DMS 273 (cell line): ENCODE measurements at regions not wholly inside any gene's neighbourhood (a gene's known extent, or its start where the extent isn't known, plus 50 kb on each side); places are given as distances from the start of the nearest gene placed in this dataset.
A peak's percentile ranks its signal among the peaks of the same experiment; 100 is the strongest.

Source experiments
- DNase-seq: peaks from one replicate; lab custom pipeline; 2025; ENCODE audit not compliant: unreplicated experiment; lab: John Stamatoyannopoulos, UW

DNA sequence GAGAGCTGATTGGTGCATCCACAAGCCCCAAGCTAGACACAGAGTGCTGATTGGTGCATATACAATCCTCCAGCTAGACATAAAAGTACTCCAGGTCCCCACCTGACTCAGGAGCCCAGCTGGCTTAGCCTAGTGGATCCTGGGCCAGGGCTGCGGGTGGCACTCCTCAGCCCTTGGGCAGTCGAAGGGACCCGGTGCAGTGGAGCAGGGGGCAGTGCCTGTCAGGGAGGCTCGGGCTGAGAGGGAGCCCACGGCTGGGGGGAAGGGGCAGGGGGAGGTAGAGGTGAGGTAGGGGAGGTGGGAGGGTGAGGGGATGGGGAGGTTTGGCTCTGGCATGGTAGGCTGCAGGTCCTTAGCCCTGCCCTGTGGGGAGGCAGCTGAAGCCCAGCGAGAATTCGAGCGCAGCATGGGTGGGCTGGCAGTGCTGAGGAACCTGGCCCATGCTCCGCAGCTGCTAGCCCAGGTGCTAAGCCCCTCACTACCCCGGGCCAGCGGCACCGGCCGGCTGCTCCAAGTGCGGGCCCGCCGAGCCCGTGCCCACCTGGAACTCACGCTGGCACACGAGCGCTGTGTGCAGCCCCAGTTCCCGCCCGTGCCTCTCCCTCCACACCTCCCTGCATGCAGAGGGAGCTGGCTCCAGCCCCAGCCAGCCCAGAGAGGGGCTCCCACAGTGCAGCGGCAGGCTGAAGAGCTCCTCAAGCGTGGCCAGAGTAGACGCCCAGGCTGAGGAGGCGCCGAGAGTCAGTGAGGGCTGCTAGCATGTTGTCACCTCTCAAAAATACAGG is 742.8 kb downstream of the FAM181B start:
- DNase-seq = no peak

DNA sequence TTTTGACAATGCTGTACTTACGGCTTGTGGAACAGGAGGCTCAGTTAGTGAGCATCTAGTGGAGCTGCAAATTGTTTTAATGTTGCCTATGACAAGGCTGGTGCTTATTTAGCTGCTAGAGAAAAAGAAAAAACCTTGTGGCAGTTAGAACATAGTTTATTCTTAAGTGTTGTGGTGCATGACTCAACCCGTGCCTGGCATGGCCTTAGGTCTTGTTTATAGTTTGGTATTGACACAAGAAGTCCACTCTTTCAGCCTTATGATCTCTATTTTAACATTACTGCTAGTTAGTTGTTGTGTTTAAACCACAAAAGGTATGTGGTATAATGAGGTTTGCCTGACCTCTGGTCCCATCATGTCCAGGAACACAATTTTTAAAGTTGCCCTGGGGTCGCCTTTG is 744.6 kb downstream of the FAM181B start:
- DNase-seq = no peak

DNA sequence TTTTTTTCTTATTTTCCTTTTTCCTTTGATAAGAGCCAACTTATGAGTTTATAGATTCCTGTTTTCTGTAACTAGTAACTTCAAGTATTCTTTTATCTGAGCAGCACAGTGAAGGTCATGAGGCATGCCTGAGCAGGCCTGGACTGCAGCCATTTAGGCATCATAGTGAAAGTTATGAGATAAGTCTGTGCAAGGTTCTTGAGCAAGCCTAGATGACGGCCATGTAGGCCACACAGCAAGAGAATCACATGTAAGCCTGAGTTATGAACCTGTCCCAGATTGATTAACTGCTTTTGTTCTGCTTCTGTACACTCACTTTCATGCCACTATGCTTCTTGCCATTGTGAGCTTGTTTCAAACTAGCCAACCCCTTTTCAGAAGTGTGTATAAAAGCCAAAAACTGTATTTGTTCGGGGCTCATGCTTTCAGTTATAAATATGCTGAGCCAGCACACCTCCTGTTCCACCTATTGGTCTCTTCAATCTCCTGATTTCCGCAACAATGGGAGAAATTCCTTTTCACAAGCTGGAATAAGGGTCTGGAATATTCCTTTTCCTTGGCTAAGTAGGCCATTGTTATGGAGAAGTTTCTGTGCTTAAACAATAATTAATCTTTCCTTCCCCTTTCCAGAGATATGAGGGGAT is 745.7 kb downstream of the FAM181B start:
- DNase-seq = no peak

DNA sequence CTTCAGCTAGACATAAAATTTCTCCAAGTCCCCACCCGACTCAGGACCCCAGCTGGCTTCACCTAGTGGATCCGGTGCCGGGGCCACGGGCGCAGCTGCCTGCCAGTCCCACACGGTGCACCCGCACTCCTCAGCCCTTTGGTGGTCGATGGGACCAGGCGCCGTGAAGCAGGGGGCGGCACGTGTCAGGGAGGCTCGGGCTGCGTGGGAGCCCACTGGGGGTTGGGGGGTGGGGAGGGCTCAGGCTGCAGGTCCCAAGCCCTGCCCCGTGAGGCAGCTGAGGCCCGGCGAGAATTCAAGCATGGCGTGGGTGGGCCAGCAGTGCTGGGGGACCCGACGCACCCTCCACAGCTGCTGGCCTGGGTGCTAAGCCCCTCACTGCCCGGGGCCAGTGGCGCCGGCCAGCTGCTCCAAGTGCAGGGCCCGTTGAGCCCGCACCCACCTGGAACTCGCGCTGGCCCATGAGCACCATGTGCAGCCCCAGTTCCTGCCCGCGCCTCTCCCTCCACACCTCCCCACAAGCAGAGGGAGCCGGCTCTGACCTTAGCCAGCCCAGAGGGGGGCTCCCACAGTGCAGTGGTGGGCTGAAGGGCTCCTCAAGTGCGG is 747.0 kb downstream of the FAM181B start:
- DNase-seq = no peak

DNA sequence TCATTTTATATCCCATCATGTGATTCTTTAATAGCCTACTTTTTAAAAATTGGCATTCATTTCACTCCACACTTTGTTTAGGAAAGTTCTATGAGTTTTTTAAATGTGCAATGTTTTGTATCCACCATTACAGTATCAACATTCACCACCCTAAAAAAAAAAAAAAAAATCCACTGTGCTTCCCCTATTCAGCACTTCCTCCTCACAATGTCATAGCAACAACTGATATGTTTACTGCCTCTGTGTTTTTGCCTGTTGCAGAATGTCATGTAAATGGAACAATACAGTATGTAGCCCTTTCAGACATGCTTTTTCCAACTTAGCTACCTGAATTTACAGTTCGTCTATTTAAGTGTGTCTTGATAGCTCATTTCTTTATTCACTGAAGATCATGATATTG is 754.2 kb downstream of the FAM181B start:
- DNase-seq = no peak

DNA sequence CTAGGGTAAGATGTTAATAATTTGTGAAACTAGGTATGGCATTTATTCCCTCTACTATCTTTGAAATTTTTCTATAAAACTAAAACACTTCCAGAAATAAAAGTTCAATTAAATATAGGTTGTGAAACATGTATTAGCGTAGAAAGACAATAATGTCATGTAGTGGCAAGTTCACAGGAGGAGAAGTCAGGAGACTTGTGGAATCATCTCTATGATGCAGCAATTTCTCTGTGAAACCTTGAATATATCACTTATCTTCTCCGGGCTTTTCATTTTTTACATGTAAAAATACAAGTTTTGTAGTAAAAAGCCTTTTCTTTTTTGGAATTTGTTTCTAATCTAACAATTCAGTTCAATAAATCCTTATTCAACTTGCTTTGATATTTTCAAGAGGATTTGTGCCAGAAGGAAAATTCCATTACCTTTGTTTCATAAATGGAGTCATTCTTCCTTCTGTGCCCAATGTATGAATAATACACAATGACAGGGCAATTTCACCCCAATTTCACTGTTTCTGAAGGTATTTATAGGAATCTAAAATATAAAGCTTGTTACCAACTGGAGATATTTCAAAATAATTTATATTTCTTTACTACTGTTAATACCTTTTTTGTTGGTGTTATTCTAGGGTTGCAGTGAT is 758.3 kb downstream of the FAM181B start:
- no peak for DNase-seq

DNA sequence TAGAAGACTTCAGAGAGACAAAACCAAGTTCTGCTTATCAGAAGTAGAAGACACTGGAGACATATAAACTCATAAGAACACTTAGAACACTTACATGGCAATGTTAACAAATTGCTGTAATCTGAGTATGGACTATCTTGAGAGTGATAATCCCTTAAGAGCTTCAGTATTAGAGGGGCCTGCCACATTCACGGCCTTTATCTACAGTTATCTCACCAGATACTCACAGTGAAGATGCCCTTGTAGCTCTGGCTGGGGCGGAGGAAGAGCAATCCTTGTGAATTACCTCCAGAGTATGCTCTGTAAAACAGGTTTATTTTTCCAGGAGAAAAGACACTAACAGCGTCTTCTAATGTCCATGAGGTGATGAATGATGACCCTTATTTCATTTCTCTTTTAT is 762.8 kb downstream of the FAM181B start:
- DNase-seq = no peak

DNA sequence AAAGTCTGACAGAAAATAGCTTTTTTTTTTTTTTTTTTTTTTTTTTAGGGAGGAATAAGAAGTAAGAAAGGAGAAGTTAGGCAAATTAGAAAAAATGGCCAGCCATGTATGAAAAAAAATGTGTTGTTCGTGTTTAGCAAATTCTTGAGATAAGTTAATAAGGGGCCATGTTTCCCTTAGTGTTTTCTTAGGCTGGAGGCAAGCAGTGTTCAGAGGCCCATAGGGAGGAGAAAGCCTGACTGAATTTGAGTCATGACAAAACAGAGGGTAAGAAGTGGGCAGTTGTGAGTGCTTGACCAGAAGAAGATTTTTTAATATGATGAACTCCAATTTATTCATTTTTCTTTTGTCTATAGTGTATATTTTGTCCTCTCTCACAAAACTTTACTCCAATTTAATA is 766.4 kb downstream of the FAM181B start:
- no peak for DNase-seq

DNA sequence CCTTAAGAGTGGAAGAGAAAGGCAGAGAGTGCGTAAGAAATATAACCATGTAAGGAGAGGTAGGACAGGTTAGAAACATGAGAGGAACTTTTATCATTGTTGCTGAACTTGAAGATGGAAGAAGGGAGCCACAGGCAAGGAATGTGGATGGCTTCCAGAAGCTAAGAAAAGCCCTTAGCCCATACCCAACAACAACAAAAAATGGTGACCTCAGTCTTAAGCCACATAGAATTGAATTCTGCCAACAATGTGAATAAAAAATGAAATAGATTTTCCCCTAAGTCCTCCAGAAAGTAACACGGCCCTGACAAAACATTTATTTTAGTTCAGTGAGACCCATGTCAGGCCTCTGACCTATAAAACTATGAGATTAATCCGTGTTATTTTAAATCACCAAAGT is 767.3 kb downstream of the FAM181B start:
- DNase-seq = no peak

DNA sequence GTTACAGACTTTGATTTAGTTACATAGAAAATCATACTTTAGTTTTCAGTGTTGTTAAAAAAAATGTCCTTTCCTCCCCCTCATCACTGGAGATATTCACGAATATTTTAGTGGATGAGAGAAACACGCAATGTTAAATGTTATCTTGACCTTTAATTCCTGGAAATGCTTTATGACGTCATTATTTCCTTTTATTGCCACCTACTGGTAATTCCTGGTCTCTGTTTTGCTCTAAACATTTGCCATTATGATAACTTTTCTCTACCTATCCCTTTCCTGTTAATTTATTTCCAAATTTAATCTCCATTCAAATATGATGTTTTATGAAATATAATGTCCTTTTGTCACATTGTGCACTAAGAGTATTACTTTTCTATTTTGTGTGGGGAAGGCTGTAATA is 770.6 kb downstream of the FAM181B start:
- peak; percentile 0 for DNase-seq

DNA sequence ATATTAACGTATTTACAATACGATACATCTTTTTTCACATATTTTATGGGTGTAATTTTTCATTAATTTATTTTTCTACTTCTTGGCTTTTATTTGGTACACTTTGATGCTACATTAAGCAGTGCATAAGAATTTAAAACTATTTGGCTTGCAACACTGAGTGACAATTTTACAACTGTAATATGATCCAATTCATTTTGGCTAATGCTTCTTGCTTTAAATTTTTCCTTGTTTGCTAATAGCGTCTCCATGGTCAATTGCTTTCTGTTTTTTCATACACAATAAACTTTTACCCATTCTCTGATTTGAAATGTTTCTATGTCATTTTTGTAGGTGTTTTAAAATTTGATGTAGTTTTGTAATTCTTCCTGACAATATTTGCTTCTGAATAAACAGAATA is 773.2 kb downstream of the FAM181B start:
- no peak for DNase-seq

DNA sequence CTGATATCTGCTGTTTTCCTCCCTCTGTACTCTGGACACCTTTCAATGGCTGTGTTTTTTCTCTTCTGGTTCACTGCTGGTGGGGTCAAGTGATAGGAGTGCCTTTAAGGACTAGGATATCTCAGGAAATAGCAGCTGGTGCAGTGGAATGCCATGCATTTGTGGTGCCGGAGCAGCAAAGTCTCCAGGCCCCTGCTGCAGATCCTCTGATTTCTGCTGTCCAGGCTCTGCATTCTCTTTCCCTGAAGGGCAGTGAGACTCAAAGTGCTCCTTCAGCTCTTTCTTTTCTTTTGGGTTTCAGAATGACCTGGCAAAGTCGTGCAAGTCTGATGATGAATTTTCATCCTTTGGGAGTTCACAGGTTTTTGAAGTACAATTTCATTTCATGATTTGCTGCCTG is 774.3 kb downstream of the FAM181B start:
- no peak for DNase-seq

DNA sequence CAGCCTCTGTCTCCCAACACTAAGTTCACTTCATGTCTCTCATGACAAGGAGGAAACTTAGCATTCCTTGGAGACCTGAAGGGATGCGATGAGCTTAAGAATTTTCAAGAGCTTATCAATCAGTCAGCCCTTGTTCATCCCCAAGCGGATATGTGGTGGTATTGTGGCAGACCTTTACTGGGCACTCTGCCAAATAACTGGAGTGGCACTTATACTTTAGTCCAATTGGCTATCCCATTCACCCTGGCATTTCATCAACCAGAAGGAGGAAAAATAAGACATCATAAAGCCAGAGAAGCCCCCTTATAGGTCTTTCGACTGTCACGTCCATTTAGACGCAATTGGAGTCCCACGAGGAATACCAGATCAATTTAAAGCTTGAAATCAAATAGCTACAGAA is 779.4 kb downstream of the FAM181B start:
- DNase-seq = peak; percentile 1

DNA sequence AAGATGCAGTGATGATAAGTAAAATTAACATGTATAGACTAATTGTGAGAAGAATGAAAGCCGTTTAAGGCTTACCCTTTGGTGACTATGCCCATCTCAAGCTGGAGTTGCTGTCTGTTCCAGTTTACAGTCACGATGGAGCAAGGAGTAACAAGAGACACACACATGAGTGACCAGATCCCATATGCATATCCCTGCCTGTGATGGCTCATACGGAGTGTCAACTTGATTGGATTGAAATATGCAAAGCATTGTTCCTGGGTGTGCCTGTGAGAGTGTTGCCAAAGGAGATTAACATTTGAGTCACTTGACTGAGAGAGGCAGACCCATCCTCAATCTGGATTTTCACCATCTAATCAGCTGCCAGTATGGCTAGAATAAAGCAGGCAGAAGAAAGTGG is 786.8 kb downstream of the FAM181B start:
- no peak for DNase-seq

DNA sequence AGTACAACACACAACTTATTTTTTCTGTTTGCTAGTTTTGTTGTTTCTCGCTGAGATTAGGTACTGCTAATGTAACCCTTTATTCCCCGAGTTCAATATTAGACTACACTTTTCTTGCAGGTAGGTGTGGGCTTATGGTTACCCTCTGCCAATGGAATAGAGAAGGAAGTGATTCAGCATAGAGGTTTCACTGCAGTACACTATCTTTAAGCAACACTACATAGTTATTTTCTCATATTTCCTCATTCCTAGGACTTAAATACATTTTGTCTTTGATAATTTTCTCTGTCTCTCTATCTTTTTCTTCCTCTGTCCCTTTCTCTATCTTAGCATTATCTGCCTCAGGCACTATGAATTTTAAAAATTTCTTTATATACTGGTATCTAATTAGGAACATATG is 791.0 kb downstream of the FAM181B start:
- no peak for DNase-seq

DNA sequence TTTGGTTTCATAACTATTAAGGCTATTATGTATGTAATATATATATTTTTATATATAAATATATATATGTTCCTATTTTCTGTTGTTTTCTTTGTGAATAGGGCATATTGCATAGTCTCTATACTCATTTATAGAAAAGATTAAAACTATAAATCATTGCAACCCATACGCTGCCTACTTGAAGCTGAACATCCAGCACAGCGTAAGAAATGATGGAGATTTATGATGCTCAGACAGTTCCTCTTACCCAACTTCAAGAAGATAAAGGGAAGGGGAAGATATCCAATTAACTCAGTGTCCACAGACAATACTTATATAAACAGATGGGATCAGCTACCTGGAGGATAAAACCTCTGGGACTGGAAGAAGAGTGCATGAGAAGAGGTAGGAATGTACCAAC is 791.7 kb downstream of the FAM181B start:
- no peak for DNase-seq

DNA sequence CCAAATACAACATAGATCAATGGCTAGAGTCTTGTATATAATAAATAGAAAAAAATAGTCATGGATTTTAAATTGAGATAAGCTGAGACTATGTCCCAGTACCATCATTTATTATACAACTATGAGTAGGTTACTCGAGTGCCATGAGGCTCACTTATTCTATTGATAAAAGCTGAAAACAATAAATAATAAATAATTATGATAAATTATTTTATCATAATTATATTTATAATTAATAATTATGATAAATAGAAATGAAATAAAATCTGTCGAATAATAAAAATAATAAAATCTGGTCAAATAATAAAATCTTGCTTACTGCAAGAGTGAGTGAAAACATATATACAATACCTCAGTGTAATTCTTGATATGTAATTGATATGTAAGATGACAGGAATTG is 801.4 kb downstream of the FAM181B start:
- no peak for DNase-seq

DNA sequence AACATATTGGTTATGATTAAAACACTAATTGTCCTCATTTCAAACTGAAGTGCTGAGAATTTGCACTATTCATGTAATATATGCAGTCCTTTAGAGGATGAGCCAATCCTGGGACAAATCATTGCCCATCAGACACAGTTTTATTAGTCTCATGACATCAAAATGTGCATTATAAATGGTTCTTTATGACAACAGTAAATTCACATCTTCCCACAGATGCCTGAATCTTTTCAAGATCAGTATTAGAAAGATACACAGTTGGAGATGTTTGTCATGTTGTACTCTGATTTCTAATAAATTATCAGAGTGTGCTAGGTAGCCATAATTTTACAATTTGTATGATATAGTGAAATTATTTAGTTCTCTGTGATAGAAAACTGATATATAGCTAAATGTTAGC is 813.5 kb downstream of the FAM181B start:
- DNase-seq = no peak

DNA sequence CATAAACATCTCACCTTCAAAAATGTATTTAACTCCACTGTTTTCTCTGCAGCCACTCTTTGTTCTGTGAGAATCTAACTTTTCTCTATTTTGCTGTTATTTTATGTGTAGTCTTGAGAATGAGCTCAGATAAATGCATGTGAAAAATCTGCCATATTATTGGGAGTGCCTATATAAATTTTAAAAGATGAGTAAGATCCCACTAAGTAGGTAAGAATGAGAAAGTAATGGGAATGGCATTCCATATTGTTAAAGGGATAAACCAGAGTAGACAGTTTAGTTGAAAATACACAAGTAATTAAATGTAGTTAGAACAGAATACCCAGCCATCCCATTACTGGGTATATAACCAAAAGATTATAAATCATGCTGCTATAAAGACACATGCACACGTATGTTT is 817.2 kb downstream of the FAM181B start:
- no peak for DNase-seq

DNA sequence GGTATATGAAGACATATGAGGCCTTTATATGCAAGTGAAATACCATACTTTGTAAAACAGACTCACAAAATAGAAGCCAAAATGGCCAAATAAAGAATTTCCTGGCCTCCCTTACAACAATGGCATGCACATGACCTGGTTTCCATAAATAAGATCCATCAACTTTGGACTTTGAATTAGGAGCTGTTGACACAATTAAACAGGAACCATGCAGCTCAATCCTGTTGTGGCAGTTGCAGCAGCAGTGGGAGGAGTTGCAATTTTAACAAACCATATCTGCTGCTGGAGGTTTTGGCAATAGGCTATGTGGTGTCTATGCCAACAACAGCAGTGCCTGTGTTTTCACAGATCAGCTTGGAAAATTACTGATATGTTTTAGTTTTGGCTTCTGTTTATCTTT is 818.6 kb downstream of the FAM181B start:
- DNase-seq = no peak

DNA sequence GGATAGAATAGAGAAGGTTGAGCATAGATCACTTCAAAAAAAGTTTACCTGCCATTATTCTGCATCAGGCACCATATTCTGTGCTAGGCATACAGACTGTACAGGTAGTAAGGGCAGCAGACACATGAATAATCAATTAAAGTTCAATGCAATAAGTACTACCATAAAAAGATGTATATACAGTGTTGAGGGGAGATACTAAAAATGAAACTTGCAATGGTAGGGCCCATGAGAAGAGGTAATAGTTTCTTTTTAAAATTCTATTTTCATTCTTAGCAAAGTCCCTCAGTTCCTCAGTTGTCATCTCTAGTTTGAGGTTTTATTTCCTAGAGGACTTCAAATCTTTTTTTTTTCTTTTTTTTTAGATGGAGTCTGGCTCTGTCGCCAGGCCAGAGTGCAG is 819.9 kb downstream of the FAM181B start:
- no peak for DNase-seq

DNA sequence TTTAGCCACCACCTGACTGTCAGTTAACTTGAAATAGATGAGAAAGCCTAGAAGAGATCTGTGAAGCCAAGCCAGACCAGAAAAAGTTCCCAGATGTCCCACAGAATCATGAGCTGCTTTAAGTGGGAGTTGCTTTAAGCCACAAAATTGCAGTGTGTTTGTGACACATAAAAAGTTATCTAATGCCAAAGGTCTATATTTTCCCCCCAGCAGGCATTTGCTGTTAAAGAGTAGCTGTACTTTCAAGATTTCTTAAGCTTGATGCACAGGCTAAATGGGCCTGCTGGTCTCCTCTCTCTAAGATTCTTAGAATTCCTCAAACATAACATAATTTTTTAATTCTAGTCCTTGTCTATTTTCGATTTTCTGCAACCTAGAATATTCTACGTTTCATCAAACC is 825.7 kb downstream of the FAM181B start:
- DNase-seq = no peak
